ENCODE measurements at regions not wholly inside any gene's neighbourhood (a gene's known extent, or its start where the extent isn't known, plus 50 kb on each side); places are given as distances from the start of the nearest gene placed in this dataset.

GRCh38 chr3:193871220-193871485 lies 264.8 kb upstream of the HES1 start:
- H3K27ac ChIP-seq: no peak overlapping the region
- TF ChIP-seq CTCF (conservative IDR thresholded peaks at IDR 0.05): no peak

GRCh38 chr3:193872265-193872753 lies 263.6 kb upstream of the HES1 start:
- H3K27ac ChIP-seq: 0 out of 2 replicates have a peak overlapping the region, but pooled peaks have one; percentile 19
- no peak for TF ChIP-seq CTCF (conservative IDR thresholded peaks at IDR 0.05)

GRCh38 chr3:193873426-193874201 lies 262.3 kb upstream of the HES1 start:
- H3K27ac ChIP-seq: no peak overlapping the region
- no peak for TF ChIP-seq CTCF (conservative IDR thresholded peaks at IDR 0.05)

GRCh38 chr3:193874512-193874911 lies 261.4 kb upstream of the HES1 start:
- no peak for TF ChIP-seq CTCF (conservative IDR thresholded peaks at IDR 0.05)
- no peak overlapping the region for H3K27ac ChIP-seq

- H3K27ac ChIP-seq: no peak overlapping the region
- no peak for TF ChIP-seq CTCF (conservative IDR thresholded peaks at IDR 0.05)
These were observed 260.9 kb upstream of the HES1 start for GRCh38 chr3:193874997-193875593.

- no peak for TF ChIP-seq CTCF (conservative IDR thresholded peaks at IDR 0.05)
- H3K27ac ChIP-seq: no peak overlapping the region
These were observed 260.2 kb upstream of the HES1 start for GRCh38 chr3:193875601-193876321.

GRCh38 chr3:193879099-193879863 lies 256.7 kb upstream of the HES1 start:
- no peak overlapping the region for H3K27ac ChIP-seq
- no peak for TF ChIP-seq CTCF (conservative IDR thresholded peaks at IDR 0.05)

All from VCaP (cell line).